Subcutaneous abdominal adipose tissue (tissue), 5 donors: ENCODE measurements at regions not wholly inside any gene's neighbourhood (a gene's known extent, or its start where the extent isn't known, plus 50 kb on each side); places are given as distances from the start of the nearest gene placed in this dataset.

ENCODE experiments used
- H3K27ac ChIP-seq: one replicate; pipeline ENCODE4 v1.7.0; 2013; ENCODE audit warnings: low read depth, mild to moderate bottlenecking, inconsistent platforms, low read length, moderate library complexity
- H3K27me3 ChIP-seq, 5 donors: one replicate each; pipeline ENCODE4 v1.7.0; 2013; ENCODE audit warnings: low read length in 5 of 5, inconsistent platforms in 1 of 5; ENCODE audit not compliant: control insufficient read depth in 5 of 5, insufficient read depth in 4 of 5
- H3K36me3 ChIP-seq, 5 donors: one replicate each; pipeline ENCODE4 v1.7.0; 2013; ENCODE audit warnings: low read length in 5 of 5; ENCODE audit not compliant: control insufficient read depth in 5 of 5, insufficient read depth in 5 of 5
- H3K4me1 ChIP-seq, 5 donors: one replicate each; pipeline ENCODE4 v1.7.0; 2013; ENCODE audit warnings: low read length in 5 of 5, mild to moderate bottlenecking in 3 of 5, moderate library complexity in 1 of 5; ENCODE audit not compliant: control insufficient read depth in 5 of 5, insufficient read depth in 5 of 5
- H3K4me3 ChIP-seq, 5 donors: one replicate each; pipeline ENCODE4 v1.7.0; 2013; ENCODE audit warnings: low read length in 5 of 5, low read depth in 1 of 5
- H3K9ac ChIP-seq, 5 donors: one replicate each; pipeline ENCODE4 v1.7.0; 2013; ENCODE audit warnings: low read length in 5 of 5, mild to moderate bottlenecking in 4 of 5, moderate library complexity in 3 of 5
- H3K9me3 ChIP-seq, 5 donors: one replicate each; pipeline ENCODE4 v1.7.0; 2013; ENCODE audit warnings: low read length in 5 of 5; ENCODE audit not compliant: control insufficient read depth in 5 of 5
- donor health status: healthy.
- donor health status: healthy.
- donor health status: healthy.
- donor health status: healthy.
- donor health status: healthy.

DNA sequence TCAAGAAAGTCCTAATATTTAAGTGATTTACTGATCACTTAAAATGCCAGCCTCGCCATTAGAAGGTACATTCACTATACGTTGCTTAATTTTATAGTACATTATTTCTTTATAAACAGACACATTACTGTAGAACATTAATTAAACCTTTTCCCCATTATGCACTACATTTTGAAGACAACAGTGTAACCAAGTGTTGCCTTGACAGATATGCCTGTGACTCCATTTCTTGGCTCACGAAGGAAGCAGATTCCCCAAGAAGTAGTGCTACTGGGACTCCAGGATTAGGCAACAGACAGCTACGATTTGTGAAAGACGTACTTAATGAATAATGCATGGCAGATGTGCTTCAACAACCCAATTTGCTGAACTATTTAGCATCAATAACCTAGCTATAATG, 394.8 kb downstream of the RPS29 start:
- Histone ChIP-seq H3K9me3 (peaks cover 0 to 4% (median 0%) of the 10 kb centered on the region in 5 donors), H3K4me1 (peaks cover 0 to 22% (median 12%) of the 10 kb centered on the region in 5 donors), H3K4me3 (no peak overlapping the region), H3K27ac (no peak overlapping the region), H3K27me3 (no peaks in the 10 kb centered on the region), H3K36me3 (no peaks in the 10 kb centered on the region), H3K9ac (no peak overlapping the region)

DNA sequence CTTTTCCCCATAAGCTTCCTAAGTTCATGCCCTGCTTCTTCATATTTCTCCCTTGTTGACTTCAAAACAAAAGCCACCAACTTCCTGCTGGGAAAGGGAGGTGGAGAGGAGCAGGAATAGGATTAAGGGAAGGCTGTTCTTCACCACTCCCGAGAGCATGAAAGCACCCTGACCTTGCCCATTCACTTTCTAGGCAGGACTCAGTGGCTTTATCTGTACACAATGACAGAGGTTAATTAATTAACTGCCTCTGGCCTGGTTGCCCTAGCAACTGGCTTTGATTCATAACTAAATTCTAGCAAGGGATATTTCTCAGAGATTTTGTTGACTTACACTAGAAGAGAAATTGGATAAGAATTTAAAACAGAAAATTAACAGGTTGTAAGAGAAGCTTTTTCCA, 396.8 kb downstream of the RPS29 start:
- H3K9ac ChIP-seq: no peak overlapping the region
- H3K4me3 ChIP-seq: no peak overlapping the region
- no peaks in the 10 kb centered on the region for H3K27me3 ChIP-seq
- H3K4me1 ChIP-seq: peaks cover 0 to 19% (median 12%) of the 10 kb centered on the region in 5 donors
- H3K36me3 ChIP-seq: no peaks in the 10 kb centered on the region
- peaks cover 0 to 4% (median 0%) of the 10 kb centered on the region in 5 donors for H3K9me3 ChIP-seq
- no peak overlapping the region for H3K27ac ChIP-seq

DNA sequence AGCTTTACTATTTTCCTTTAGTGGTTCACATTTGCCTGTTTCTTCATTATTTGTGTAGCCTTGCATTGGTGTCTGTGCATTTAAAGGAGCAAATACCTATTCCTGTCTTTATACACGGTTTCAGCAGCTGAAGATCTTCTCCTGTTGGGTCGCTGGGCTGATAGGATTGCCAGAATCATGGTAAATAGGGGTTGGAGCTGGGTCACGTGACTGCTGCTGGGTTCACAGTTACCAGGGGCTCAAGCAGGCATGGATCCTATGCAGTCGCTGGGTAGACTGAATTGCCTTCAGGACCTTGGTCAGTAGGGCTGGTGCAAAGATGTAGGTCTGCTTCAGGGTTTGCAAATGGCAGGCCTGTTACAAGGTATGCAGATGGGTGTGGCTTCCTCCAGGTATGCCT, 398.4 kb downstream of the RPS29 start:
- Histone ChIP-seq H3K36me3 (no peaks in the 10 kb centered on the region), H3K27ac (no peak overlapping the region), H3K27me3 (no peaks in the 10 kb centered on the region), H3K4me1 (peaks cover 0 to 7% (median 0%) of the 10 kb centered on the region in 5 donors), H3K4me3 (no peak overlapping the region), H3K9ac (no peak overlapping the region), H3K9me3 (peaks cover 0 to 4% (median 0%) of the 10 kb centered on the region in 5 donors)

DNA sequence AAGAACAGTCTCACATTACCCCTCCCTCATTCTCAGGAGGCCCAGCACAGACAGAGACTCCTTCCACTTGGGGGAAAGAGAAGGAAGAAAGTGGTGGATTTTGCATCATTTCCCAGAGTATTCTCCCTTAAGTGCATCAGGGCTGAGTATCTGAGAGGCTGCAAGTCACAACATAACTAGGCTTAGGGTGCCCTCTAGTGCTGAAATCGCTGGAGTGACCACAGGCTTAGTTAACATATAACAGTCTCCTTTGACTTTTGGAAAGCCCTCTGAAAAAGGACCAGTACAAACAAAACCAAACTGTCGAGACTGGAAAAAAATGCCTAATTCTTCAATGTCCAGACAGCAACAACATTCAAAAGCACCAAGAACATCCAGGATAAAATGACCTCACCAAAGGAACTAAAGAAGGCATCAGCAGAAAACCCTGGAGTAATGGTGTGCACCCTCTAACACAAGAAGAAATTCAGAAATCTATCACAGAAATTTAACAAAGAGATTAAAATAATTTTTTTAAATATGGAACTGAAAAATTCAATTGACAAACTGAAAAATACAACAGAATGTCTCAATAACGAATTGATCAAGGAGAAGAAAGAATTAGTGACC, 412.3 kb downstream of the RPS29 start:
- no peak overlapping the region for H3K4me3 ChIP-seq

GRCh38 chr14:49164074-49164473, 422.1 kb downstream of the RPS29 start:
- Histone ChIP-seq H3K27ac (no peak overlapping the region), H3K4me1 (no peaks in the 10 kb centered on the region), H3K9me3 (no peaks in the 10 kb centered on the region), H3K4me3 (no peak overlapping the region), H3K27me3 (no peaks in the 10 kb centered on the region), H3K9ac (no peak overlapping the region), H3K36me3 (no peaks in the 10 kb centered on the region)

More for the DNA sequence above, 412.3 kb downstream of the RPS29 start:
- H3K36me3 ChIP-seq: no peaks in the 10 kb centered on the region
- no peaks in the 10 kb centered on the region for H3K27me3 ChIP-seq
- H3K4me1 ChIP-seq: no peaks in the 10 kb centered on the region
- no peak overlapping the region for H3K27ac ChIP-seq
- no peaks in the 10 kb centered on the region for H3K9me3 ChIP-seq
- H3K9ac ChIP-seq: no peak overlapping the region

- H3K27me3 ChIP-seq: no peaks in the 10 kb centered on the region
- H3K36me3 ChIP-seq: no peaks in the 10 kb centered on the region
- no peak overlapping the region for H3K9ac ChIP-seq
- H3K4me3 ChIP-seq: no peak overlapping the region
- no peak overlapping the region for H3K27ac ChIP-seq
- H3K4me1 ChIP-seq: no peaks in the 10 kb centered on the region
- no peaks in the 10 kb centered on the region for H3K9me3 ChIP-seq
Observed at GRCh38 chr14:49160983-49161382, 425.2 kb downstream of the RPS29 start.

GRCh38 chr14:49159081-49159480, 427.1 kb downstream of the RPS29 start:
- Histone ChIP-seq H3K9me3 (no peaks in the 10 kb centered on the region), H3K4me3 (no peak overlapping the region), H3K36me3 (no peaks in the 10 kb centered on the region), H3K27me3 (no peaks in the 10 kb centered on the region), H3K9ac (no peak overlapping the region), H3K27ac (no peak overlapping the region), H3K4me1 (no peaks in the 10 kb centered on the region)

DNA sequence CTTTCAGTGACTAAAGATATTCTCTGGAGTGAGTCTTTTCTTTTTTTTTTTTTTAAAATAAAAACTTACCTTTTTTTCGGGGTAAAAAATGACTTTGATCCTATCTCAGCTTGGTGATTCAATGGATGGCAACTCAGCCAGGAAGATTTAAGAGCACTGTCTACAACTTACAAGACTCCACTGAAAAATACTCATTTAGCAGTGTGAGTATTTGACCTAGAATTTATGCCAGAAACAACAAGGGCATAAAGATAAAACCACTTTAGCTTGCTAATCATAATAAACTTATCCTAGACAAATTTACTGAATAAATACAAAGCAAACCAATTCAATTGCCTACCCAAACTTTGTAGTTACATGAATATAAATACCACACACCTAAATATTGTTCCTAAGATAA, 446.6 kb downstream of the RPS29 start:
- no peaks in the 10 kb centered on the region for H3K27me3 ChIP-seq

DNA sequence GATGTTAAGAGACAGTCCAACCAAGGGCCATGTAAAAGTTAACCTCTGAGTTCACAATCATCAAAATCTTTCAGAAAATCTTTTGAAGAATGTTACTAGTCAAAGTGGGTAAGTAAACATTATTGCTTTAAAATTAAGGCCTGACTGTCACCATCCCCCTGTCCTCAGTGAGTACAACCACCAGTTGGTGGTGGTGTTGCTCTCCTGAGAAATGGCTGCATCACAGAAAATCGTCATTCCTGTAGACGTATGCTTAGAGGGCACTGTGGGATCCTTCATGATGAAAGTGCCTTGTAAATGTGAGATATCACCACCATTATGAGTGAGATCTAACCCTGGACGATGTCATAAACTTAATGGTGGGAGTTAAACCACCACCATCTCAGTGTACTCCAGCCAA, 451.2 kb downstream of the RPS29 start:
- Histone ChIP-seq H3K9me3 (no peaks in the 10 kb centered on the region), H3K4me3 (no peak overlapping the region), H3K36me3 (no peaks in the 10 kb centered on the region), H3K27me3 (no peaks in the 10 kb centered on the region), H3K27ac (no peak overlapping the region), H3K4me1 (no peaks in the 10 kb centered on the region), H3K9ac (no peak overlapping the region)

More for the DNA sequence above, 446.6 kb downstream of the RPS29 start:
- H3K4me1 ChIP-seq: no peaks in the 10 kb centered on the region
- H3K9ac ChIP-seq: no peak overlapping the region
- no peaks in the 10 kb centered on the region for H3K36me3 ChIP-seq
- no peak overlapping the region for H3K27ac ChIP-seq
- H3K4me3 ChIP-seq: no peak overlapping the region
- H3K9me3 ChIP-seq: no peaks in the 10 kb centered on the region

GRCh38 chr14:49121246-49121645, 464.9 kb downstream of the RPS29 start:
- no peaks in the 10 kb centered on the region for H3K36me3 ChIP-seq
- H3K27ac ChIP-seq: no peak overlapping the region
- peaks cover 0 to 4% (median 0%) of the 10 kb centered on the region in 5 donors for H3K9me3 ChIP-seq
- no peak overlapping the region for H3K9ac ChIP-seq
- H3K4me1 ChIP-seq: no peaks in the 10 kb centered on the region
- no peak overlapping the region for H3K4me3 ChIP-seq
- H3K27me3 ChIP-seq: no peaks in the 10 kb centered on the region
